ENCODE measurements at regions not wholly inside any gene's neighbourhood (a gene's known extent, or its start where the extent isn't known, plus 50 kb on each side); places are given as distances from the start of the nearest gene placed in this dataset.

- no peak overlapping the region for H3K4me3 ChIP-seq (ENCODE audit: control insufficient read depth, low read depth, low read length)
- no peak for TF ChIP-seq CTCF (conservative IDR thresholded peaks at IDR 0.05; ENCODE audit: control insufficient read depth, insufficient read depth, low read depth, low read length)
- no peak for DNase-seq (ENCODE audit: low read depth)
Measured at GRCh38 chr3:168752339-168752738, 656.6 kb upstream of the GOLIM4 start.

GRCh38 chr3:168747697-168748096, 652.0 kb upstream of the GOLIM4 start:
- H3K4me3 ChIP-seq (ENCODE audit: control insufficient read depth, low read depth, low read length) = no peak overlapping the region
- TF ChIP-seq CTCF (conservative IDR thresholded peaks at IDR 0.05; ENCODE audit: control insufficient read depth, insufficient read depth, low read depth, low read length) = no peak
- no peak for DNase-seq (ENCODE audit: low read depth)

- H3K4me3 ChIP-seq (ENCODE audit: control insufficient read depth, low read depth, low read length) = no peak overlapping the region
- no peak for TF ChIP-seq CTCF (conservative IDR thresholded peaks at IDR 0.05; ENCODE audit: control insufficient read depth, insufficient read depth, low read depth, low read length)
- DNase-seq (ENCODE audit: low read depth) = no peak
Measured at GRCh38 chr3:168738527-168739325, 643.0 kb upstream of the GOLIM4 start.

DNA sequence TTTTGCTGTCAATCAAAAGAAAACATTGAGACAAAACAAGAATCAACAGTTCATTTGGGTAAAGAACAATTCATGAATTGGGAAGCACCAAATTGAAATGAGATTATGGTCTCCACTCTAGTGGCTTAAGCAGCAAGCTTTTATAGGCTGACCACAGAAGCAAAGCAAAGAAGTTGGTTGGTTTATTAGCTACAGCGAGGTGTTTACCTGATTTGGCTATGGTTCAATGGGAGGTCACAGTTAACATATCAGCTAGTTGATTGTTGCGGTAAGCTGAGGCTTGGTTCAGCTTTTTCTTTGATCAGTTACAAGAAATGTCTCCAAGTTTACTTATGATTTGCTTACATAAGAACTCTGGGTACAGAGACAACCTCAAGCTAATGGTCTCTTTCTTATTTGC, 640.5 kb upstream of the GOLIM4 start:
- TF ChIP-seq CTCF (conservative IDR thresholded peaks at IDR 0.05; ENCODE audit: control insufficient read depth, insufficient read depth, low read depth, low read length) = no peak
- no peak overlapping the region for H3K4me3 ChIP-seq (ENCODE audit: control insufficient read depth, low read depth, low read length)

DNA sequence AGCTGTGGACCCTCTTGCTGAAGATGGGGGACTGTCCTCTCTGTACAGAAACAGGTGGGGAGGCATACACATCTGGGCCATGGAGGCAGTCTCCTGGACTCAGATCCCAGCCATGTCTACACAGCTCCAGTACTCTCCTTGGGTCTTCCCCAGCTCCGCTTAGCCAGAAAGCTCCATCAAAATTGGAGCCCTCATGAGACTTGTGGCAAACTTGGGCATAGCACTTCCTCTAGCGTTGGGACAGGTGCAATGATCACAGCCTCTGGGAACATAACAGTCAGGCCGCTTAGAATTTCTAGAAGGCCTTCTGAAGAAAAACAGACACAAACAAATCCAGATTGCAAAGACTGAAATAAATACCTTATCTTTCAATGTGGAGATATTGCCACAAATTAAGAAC, 634.3 kb upstream of the GOLIM4 start:
- no peak overlapping the region for H3K4me3 ChIP-seq (ENCODE audit: control insufficient read depth, low read depth, low read length)
- no peak for TF ChIP-seq CTCF (conservative IDR thresholded peaks at IDR 0.05; ENCODE audit: control insufficient read depth, insufficient read depth, low read depth, low read length)
- no peak for DNase-seq (ENCODE audit: low read depth)

More for the DNA sequence above, 640.5 kb upstream of the GOLIM4 start:
- DNase-seq (ENCODE audit: low read depth) = no peak

DNA sequence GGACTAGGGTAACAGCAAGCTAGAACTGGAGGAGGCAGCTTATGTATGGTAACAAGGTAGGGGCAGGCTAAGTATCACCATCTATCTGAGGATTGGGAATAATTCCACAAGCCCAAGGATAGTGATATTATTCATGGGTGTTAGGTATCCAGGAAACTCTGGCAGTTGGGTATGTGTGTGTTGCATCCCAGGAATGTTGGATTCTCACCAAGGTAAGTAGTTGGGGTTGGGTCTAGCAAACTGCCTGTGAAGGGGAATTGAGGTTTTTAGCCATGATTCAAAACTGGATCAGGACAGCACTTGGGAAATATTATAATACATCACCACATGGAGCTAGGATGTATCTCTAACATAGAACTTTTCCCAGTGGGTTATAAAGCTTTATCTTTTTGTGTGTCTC, 626.4 kb upstream of the GOLIM4 start:
- no peak for TF ChIP-seq CTCF (conservative IDR thresholded peaks at IDR 0.05; ENCODE audit: control insufficient read depth, insufficient read depth, low read depth, low read length)
- no peak for DNase-seq (ENCODE audit: low read depth)
- H3K4me3 ChIP-seq (ENCODE audit: control insufficient read depth, low read depth, low read length) = no peak overlapping the region

All from fibroblast of mammary gland (primary cell).